HEK293 (cell line): ENCODE measurements at regions not wholly inside any gene's neighbourhood (a gene's known extent, or its start where the extent isn't known, plus 50 kb on each side); places are given as distances from the start of the nearest gene placed in this dataset.

Experiments
- CTCF ChIA-PET: fragments of 350-600 bp; formaldehyde crosslinking; extraction: SDS; loops from one replicate; lab custom pipeline; 2021; ENCODE audit warnings: antibody characterized with exemption; lab: Yijun Ruan, JAX
- POLR2A ChIA-PET: fragments of 300-600 bp; formaldehyde crosslinking; extraction: SDS; loops from one replicate; lab custom pipeline; 2020; ENCODE audit warnings: antibody characterized with exemption, inconsistent platforms; lab: Yijun Ruan, JAX
- H3K27ac ChIP-seq: fragments of 200-500 bp; sonication (Bioruptor generic); 2 replicates; pipeline ENCODE4 v1.5.1; 2014; ENCODE audit warnings: low read depth, low read length, control low read depth, inconsistent platforms; ENCODE audit errors: extremely low read depth
- H3K36me3 ChIP-seq, 2 experiments: fragments of 200-500 bp in 1 of 2; sonication (Bioruptor generic) in 1 of 2; 1 replicate in 1 of 2; 2 replicates in 1 of 2; pipeline ENCODE4 v1.5.1; 2014 to 2017; ENCODE audit warnings: inconsistent platforms in 2 of 2, low read length in 2 of 2; ENCODE audit not compliant: control insufficient read depth in 2 of 2, insufficient read depth in 1 of 2
- H3K4me1 ChIP-seq: fragments of 200-500 bp; sonication (Bioruptor generic); 2 replicates; pipeline ENCODE4 v1.5.1; 2014; ENCODE audit warnings: mild to moderate bottlenecking, low read length, inconsistent platforms; ENCODE audit not compliant: control insufficient read depth, insufficient read depth
- H3K4me3 ChIP-seq: 2 replicates; pipeline ENCODE4 v1.5.1; 2011; ENCODE audit warnings: low read depth, mild to moderate bottlenecking, control low read depth, low read length, moderate library complexity
- H3K9me3 ChIP-seq: fragments of 200-500 bp; sonication (Bioruptor generic); 2 replicates; pipeline ENCODE4 v1.5.1; 2014; ENCODE audit warnings: low read depth, low read length, inconsistent platforms; ENCODE audit not compliant: control insufficient read depth, insufficient read depth
- KLF10 ChIP-seq: fragments of 450-650 bp; IDR thresholded peaks from 2 replicates; pipeline ENCODE4 v1.5.1; 2018; ENCODE audit warnings: missing biosample characterization, mild to moderate bottlenecking, missing genetic modification characterization
- OVOL3 ChIP-seq: fragments of 450-650 bp; formaldehyde crosslinking; IDR thresholded peaks from 2 replicates; pipeline ENCODE4 v1.5.1; 2016; ENCODE audit warnings: missing biosample characterization, missing genetic modification characterization
- WT1 ChIP-seq: fragments of 450-650 bp; formaldehyde crosslinking; IDR thresholded peaks from 2 replicates; pipeline ENCODE4 v1.5.1; 2016; ENCODE audit warnings: missing biosample characterization, missing genetic modification characterization
- ZFP41 ChIP-seq: fragments of 450-650 bp; formaldehyde crosslinking; IDR thresholded peaks from 2 replicates; pipeline ENCODE4 v1.5.1; 2016; ENCODE audit warnings: missing biosample characterization, missing genetic modification characterization, borderline replicate concordance
- ZNF138 ChIP-seq: fragments of 450-650 bp; formaldehyde crosslinking; IDR thresholded peaks from 2 replicates; pipeline ENCODE4 v1.5.1; 2016; ENCODE audit warnings: missing biosample characterization, missing genetic modification characterization, borderline replicate concordance
- ZNF19 ChIP-seq: fragments of 450-650 bp; formaldehyde crosslinking; IDR thresholded peaks from 2 replicates; pipeline ENCODE4; 2016; ENCODE audit warnings: missing biosample characterization, missing genetic modification characterization, low read depth
- ZNF2 ChIP-seq: fragments of 450-650 bp; formaldehyde crosslinking; IDR thresholded peaks from 2 replicates; pipeline ENCODE4 v1.5.1; 2016; ENCODE audit warnings: missing biosample characterization, missing genetic modification characterization
- ZNF214 ChIP-seq: fragments of 450-650 bp; formaldehyde crosslinking; IDR thresholded peaks from 2 replicates; pipeline ENCODE4 v1.5.1; 2017; ENCODE audit warnings: missing biosample characterization, mild to moderate bottlenecking, missing genetic modification characterization, borderline replicate concordance
- ZNF266 ChIP-seq: fragments of 450-650 bp; formaldehyde crosslinking; IDR thresholded peaks from 2 replicates; pipeline ENCODE4 v1.5.1; 2016; ENCODE audit warnings: missing biosample characterization, missing genetic modification characterization, low read depth
- ZNF626 ChIP-seq: fragments of 450-650 bp; sonication (Bioruptor Pico); formaldehyde crosslinking; IDR thresholded peaks from 2 replicates; pipeline ENCODE4 v1.5.1; 2018; ENCODE audit warnings: missing biosample characterization, missing genetic modification characterization, inconsistent platforms
- ZNF660 ChIP-seq: fragments of 450-650 bp; IDR thresholded peaks from 2 replicates; pipeline ENCODE4 v1.5.1; 2018; ENCODE audit warnings: missing biosample characterization, mild to moderate bottlenecking, missing genetic modification characterization
- ZNF776 ChIP-seq: fragments of 450-650 bp; formaldehyde crosslinking; IDR thresholded peaks from 2 replicates; pipeline ENCODE4 v1.5.0; 2017; ENCODE audit warnings: missing biosample characterization, missing genetic modification characterization, borderline replicate concordance
- ZNF791 ChIP-seq: fragments of 450-650 bp; formaldehyde crosslinking; IDR thresholded peaks from 2 replicates; pipeline ENCODE4 v1.5.1; 2016; ENCODE audit warnings: missing biosample characterization, missing genetic modification characterization
- TF ChIP-seq, protein P1 (sequence below): fragments of 450-650 bp; formaldehyde crosslinking; IDR thresholded peaks from 2 replicates; pipeline ENCODE4 v1.5.1; 2016; ENCODE audit warnings: missing biosample characterization, missing genetic modification characterization, borderline replicate concordance
- TF ChIP-seq, protein P2 (sequence below): fragments of 450-650 bp; formaldehyde crosslinking; IDR thresholded peaks from 2 replicates; pipeline ENCODE4 v1.5.1; 2016; ENCODE audit warnings: missing biosample characterization, missing genetic modification characterization, low read depth
- TF ChIP-seq, protein P3 (sequence below): fragments of 450-650 bp; formaldehyde crosslinking; IDR thresholded peaks from 2 replicates; pipeline ENCODE4 v1.5.1; 2016; ENCODE audit warnings: missing biosample characterization, missing genetic modification characterization
- TF ChIP-seq, protein P4 (sequence below): fragments of 450-650 bp; formaldehyde crosslinking; IDR thresholded peaks from 2 replicates; pipeline ENCODE4 v1.5.1; 2017; ENCODE audit warnings: missing biosample characterization, missing genetic modification characterization
- TF ChIP-seq, protein P5 (sequence below): fragments of 450-650 bp; IDR thresholded peaks from 2 replicates; pipeline ENCODE4 v1.5.1; 2018; ENCODE audit warnings: missing biosample characterization, mild to moderate bottlenecking, missing genetic modification characterization

DNA sequence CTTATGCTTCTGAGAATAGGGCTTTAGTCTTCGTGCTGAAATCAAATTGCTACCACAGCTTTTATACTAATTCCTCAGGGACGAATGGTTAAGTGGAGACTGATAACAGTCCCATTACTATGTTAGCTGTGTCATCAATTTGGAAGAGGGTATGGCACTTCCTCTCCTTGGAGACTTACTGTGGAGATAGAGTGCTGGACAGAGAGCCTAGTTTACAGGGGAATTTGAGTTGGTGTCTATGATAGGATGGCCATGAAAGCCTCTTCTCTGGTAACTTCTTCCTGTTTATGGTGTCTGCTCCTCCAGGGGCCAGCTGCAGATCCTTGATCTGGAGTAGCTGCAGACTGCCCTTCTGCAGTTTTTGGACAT is 167.7 kb downstream of the ZNF518B start (continued):
- TF ChIP-seq, protein P1, sequence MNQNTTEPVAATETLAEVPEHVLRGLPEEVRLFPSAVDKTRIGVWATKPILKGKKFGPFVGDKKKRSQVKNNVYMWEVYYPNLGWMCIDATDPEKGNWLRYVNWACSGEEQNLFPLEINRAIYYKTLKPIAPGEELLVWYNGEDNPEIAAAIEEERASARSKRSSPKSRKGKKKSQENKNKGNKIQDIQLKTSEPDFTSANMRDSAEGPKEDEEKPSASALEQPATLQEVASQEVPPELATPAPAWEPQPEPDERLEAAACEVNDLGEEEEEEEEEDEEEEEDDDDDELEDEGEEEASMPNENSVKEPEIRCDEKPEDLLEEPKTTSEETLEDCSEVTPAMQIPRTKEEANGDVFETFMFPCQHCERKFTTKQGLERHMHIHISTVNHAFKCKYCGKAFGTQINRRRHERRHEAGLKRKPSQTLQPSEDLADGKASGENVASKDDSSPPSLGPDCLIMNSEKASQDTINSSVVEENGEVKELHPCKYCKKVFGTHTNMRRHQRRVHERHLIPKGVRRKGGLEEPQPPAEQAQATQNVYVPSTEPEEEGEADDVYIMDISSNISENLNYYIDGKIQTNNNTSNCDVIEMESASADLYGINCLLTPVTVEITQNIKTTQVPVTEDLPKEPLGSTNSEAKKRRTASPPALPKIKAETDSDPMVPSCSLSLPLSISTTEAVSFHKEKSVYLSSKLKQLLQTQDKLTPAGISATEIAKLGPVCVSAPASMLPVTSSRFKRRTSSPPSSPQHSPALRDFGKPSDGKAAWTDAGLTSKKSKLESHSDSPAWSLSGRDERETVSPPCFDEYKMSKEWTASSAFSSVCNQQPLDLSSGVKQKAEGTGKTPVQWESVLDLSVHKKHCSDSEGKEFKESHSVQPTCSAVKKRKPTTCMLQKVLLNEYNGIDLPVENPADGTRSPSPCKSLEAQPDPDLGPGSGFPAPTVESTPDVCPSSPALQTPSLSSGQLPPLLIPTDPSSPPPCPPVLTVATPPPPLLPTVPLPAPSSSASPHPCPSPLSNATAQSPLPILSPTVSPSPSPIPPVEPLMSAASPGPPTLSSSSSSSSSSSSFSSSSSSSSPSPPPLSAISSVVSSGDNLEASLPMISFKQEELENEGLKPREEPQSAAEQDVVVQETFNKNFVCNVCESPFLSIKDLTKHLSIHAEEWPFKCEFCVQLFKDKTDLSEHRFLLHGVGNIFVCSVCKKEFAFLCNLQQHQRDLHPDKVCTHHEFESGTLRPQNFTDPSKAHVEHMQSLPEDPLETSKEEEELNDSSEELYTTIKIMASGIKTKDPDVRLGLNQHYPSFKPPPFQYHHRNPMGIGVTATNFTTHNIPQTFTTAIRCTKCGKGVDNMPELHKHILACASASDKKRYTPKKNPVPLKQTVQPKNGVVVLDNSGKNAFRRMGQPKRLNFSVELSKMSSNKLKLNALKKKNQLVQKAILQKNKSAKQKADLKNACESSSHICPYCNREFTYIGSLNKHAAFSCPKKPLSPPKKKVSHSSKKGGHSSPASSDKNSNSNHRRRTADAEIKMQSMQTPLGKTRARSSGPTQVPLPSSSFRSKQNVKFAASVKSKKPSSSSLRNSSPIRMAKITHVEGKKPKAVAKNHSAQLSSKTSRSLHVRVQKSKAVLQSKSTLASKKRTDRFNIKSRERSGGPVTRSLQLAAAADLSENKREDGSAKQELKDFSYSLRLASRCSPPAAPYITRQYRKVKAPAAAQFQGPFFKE (tag by site-specific recombination) = no peak
- TF ChIP-seq ZNF266 (tag by site-specific recombination) = no peak
- TF ChIP-seq, protein P2, sequence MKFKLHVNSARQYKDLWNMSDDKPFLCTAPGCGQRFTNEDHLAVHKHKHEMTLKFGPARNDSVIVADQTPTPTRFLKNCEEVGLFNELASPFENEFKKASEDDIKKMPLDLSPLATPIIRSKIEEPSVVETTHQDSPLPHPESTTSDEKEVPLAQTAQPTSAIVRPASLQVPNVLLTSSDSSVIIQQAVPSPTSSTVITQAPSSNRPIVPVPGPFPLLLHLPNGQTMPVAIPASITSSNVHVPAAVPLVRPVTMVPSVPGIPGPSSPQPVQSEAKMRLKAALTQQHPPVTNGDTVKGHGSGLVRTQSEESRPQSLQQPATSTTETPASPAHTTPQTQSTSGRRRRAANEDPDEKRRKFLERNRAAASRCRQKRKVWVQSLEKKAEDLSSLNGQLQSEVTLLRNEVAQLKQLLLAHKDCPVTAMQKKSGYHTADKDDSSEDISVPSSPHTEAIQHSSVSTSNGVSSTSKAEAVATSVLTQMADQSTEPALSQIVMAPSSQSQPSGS (tag by site-specific recombination) = no peak
- no peak for TF ChIP-seq ZNF626
- no peak for TF ChIP-seq WT1 (tag by site-specific recombination)
- TF ChIP-seq, all 188 proteins: peak for 0

DNA sequence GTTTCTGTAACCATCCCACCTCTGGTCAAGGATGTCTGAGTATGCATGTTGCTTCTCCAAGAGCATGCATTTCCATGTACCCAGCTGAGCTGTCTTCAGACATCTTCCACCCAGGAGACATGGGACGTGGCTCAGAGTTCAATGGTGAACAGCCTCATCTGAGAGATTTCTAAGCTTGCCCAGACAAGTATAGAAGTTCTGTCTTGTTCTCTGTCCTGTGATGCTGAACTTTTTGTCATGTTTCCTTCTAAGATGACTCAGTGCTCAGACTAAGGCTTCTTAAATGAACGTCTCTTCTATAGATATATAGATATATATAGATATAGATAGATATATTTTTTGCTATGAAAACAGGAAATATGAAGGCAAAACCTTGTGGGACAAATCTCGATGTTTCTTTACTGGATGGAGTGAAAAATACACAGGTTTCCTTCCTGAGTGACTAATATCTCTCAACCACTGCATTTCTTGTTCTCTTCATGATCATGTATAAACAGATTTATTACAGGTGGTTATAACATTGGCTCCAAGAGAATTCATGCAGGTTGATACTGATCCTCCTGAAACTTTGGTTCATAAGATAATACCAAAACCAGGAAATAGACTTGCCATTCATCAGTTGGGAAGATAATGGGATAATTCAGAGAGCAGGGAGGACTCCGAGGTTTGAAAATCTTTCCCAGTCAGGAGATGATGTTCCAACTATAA is 168.2 kb downstream of the ZNF518B start:
- CTCF ChIA-PET = interaction anchor here (0.6 to 0.7 kb wide), 2 partner anchors 67 to 75 kb away, joined by 3 read pairs; no protein-coding TSS in a partner anchor
- TF ChIP-seq ZNF776 (tag by site-specific recombination) = no peak
- TF ChIP-seq, protein P3, sequence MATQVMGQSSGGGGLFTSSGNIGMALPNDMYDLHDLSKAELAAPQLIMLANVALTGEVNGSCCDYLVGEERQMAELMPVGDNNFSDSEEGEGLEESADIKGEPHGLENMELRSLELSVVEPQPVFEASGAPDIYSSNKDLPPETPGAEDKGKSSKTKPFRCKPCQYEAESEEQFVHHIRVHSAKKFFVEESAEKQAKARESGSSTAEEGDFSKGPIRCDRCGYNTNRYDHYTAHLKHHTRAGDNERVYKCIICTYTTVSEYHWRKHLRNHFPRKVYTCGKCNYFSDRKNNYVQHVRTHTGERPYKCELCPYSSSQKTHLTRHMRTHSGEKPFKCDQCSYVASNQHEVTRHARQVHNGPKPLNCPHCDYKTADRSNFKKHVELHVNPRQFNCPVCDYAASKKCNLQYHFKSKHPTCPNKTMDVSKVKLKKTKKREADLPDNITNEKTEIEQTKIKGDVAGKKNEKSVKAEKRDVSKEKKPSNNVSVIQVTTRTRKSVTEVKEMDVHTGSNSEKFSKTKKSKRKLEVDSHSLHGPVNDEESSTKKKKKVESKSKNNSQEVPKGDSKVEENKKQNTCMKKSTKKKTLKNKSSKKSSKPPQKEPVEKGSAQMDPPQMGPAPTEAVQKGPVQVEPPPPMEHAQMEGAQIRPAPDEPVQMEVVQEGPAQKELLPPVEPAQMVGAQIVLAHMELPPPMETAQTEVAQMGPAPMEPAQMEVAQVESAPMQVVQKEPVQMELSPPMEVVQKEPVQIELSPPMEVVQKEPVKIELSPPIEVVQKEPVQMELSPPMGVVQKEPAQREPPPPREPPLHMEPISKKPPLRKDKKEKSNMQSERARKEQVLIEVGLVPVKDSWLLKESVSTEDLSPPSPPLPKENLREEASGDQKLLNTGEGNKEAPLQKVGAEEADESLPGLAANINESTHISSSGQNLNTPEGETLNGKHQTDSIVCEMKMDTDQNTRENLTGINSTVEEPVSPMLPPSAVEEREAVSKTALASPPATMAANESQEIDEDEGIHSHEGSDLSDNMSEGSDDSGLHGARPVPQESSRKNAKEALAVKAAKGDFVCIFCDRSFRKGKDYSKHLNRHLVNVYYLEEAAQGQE = no peak
- TF ChIP-seq, protein P4, sequence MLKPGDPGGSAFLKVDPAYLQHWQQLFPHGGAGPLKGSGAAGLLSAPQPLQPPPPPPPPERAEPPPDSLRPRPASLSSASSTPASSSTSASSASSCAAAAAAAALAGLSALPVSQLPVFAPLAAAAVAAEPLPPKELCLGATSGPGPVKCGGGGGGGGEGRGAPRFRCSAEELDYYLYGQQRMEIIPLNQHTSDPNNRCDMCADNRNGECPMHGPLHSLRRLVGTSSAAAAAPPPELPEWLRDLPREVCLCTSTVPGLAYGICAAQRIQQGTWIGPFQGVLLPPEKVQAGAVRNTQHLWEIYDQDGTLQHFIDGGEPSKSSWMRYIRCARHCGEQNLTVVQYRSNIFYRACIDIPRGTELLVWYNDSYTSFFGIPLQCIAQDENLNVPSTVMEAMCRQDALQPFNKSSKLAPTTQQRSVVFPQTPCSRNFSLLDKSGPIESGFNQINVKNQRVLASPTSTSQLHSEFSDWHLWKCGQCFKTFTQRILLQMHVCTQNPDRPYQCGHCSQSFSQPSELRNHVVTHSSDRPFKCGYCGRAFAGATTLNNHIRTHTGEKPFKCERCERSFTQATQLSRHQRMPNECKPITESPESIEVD = no peak
- TF ChIP-seq ZNF660 = no peak
- TF ChIP-seq, protein P5, sequence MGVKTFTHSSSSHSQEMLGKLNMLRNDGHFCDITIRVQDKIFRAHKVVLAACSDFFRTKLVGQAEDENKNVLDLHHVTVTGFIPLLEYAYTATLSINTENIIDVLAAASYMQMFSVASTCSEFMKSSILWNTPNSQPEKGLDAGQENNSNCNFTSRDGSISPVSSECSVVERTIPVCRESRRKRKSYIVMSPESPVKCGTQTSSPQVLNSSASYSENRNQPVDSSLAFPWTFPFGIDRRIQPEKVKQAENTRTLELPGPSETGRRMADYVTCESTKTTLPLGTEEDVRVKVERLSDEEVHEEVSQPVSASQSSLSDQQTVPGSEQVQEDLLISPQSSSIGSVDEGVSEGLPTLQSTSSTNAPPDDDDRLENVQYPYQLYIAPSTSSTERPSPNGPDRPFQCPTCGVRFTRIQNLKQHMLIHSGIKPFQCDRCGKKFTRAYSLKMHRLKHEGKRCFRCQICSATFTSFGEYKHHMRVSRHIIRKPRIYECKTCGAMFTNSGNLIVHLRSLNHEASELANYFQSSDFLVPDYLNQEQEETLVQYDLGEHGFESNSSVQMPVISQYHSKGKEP = no peak
- TF ChIP-seq KLF10 = no peak
- TF ChIP-seq OVOL3 (tag by site-specific recombination) = no peak
- TF ChIP-seq ZNF138 (tag by site-specific recombination) = no peak
- TF ChIP-seq ZNF19 (tag by site-specific recombination) = no peak
- TF ChIP-seq ZNF791 = no peak
- no peak for TF ChIP-seq ZNF214
- TF ChIP-seq ZNF2 (tag by site-specific recombination) = no peak
- no peak for TF ChIP-seq ZFP41 (tag by site-specific recombination)
- H3K4me1 ChIP-seq = no peaks in the 10 kb centered on the region
- POLR2A ChIA-PET = no interaction called here
- H3K27ac ChIP-seq = no peak overlapping the region
- H3K4me3 ChIP-seq = no peak overlapping the region
- no peaks in the 10 kb centered on the region for H3K9me3 ChIP-seq
- no peaks in the 10 kb centered on the region for H3K36me3 ChIP-seq
